Aorta (tissue), 5 donors: ENCODE measurements at regions not wholly inside any gene's neighbourhood (a gene's known extent, or its start where the extent isn't known, plus 50 kb on each side); places are given as distances from the start of the nearest gene placed in this dataset.
"Not testable (repeated sequence)": the region's sequence is repeated elsewhere in the genome, so short reads cannot be mapped to it uniquely, and the experiment has no call there.

Source experiments
- ATAC-seq: fragments of 200-7000 bp; cut with Tn5 transposase; one replicate; pipeline ENCODE4 v1.9.1; 2022; ENCODE audit warnings: moderate library complexity; ENCODE audit not compliant: low FRiP score
- DNase-seq, 2 donors: peaks; one replicate each; pipeline ENCODE4 v3.0.0-alpha.2; 2020
- H3K27ac ChIP-seq, 2 donors: one replicate each; pipeline ENCODE4 v1.5.1; 2013; ENCODE audit warnings: low read length in 2 of 2, mild to moderate bottlenecking in 2 of 2, moderate library complexity in 2 of 2, control low read depth in 1 of 2, inconsistent platforms in 1 of 2, low read depth in 1 of 2
- H3K27me3 ChIP-seq, 2 donors: one replicate each; pipeline ENCODE4 v1.6.1; 2013; ENCODE audit warnings: control low read depth in 1 of 2, low read length in 1 of 2, mild to moderate bottlenecking in 1 of 2, moderate library complexity in 1 of 2; ENCODE audit not compliant: insufficient read depth in 2 of 2, control insufficient read depth in 1 of 2
- H3K36me3 ChIP-seq, 2 donors: one replicate each; pipeline ENCODE4 v1.6.1; 2013; ENCODE audit warnings: control low read depth in 1 of 2, low read length in 1 of 2, mild to moderate bottlenecking in 1 of 2; ENCODE audit not compliant: insufficient read depth in 2 of 2, control insufficient read depth in 1 of 2
- H3K4me1 ChIP-seq, 2 donors: one replicate each; pipeline ENCODE4 v1.6.1; 2013; ENCODE audit warnings: low read length in 2 of 2, control low read depth in 1 of 2, mild to moderate bottlenecking in 1 of 2, moderate library complexity in 1 of 2; ENCODE audit not compliant: insufficient read depth in 2 of 2, control insufficient read depth in 1 of 2
- H3K4me3 ChIP-seq, 2 donors: one replicate each; pipeline ENCODE4 v1.5.1; 2013; ENCODE audit warnings: low read length in 2 of 2, control low read depth in 1 of 2, mild to moderate bottlenecking in 1 of 2
- H3K9me3 ChIP-seq: one replicate; pipeline ENCODE4 v1.6.1; 2013; ENCODE audit warnings: mild to moderate bottlenecking, low read length; ENCODE audit not compliant: control insufficient read depth
- WGBS, 2 donors: extraction: QIAGEN DNeasy Blood & Tissue Kit; methylation state at CpG; one replicate each; pipeline ENCODE4 v1.1.7; 2013; 5-methylcytosine and 5-hydroxymethylcytosine counted together
- intact Hi-C, 2 donors: fragments of 100-400 bp; cut with DNase I; formaldehyde crosslinking; loops; one replicate each; pipeline versions ENCODE4 v1.14.2 to v1.15.0; 2022
- donor health status: healthy with polysubstance abuse.
- donor health status: Bipolar disorder and iron deficiency.
- donor health status: DM: no; HTN: no; CAD: no.
- donor health status: DM: no; HTN: no; CAD: no.
- donor health status: DM: yes; HTN: yes; CAD: no.

DNA sequence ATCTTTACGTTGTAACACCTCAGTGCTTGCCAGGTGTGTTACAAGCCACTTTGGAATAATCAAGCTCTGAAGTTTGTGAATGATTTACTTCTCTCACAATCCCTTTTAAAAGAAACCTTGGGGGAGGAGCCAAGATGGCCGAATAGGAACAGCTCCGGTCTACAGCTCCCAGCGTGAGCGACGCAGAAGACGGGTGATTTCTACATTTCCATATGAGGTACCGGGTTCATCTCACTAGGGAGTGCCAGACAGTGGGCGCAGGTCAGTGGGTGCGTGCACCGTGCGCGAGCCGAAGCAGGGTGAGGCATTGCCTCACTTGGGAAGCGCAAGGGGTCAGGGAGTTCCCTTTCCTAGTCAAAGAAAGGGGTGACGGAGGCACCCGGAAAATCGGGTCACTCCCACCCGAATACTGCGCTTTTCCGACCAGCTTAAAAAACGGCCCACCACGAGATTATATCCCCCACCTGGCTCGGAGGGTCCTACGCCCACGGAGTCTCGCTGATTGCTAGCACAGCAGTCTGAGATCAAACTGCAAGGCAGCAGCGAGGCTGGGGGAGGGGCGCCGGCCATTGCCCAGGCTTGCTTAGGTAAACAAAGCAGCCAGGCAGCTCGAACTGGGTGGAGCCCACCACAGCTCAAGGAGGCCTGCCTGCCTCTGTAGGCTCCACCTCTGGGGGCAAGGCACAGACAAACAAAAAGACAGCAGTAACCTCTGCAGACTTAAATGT lies 118.0 kb upstream of the BCL9 start:
- H3K9me3 ChIP-seq, DNase-seq, intact Hi-C loops, ATAC-seq, H3K4me3 ChIP-seq, H3K4me1 ChIP-seq, H3K36me3 ChIP-seq, H3K27me3 ChIP-seq, H3K27ac ChIP-seq: not testable (repeated sequence)
- WGBS, 2 donors = 72 to 83% methylated on average over 27 to 31 of the region's 31 CpGs

DNA sequence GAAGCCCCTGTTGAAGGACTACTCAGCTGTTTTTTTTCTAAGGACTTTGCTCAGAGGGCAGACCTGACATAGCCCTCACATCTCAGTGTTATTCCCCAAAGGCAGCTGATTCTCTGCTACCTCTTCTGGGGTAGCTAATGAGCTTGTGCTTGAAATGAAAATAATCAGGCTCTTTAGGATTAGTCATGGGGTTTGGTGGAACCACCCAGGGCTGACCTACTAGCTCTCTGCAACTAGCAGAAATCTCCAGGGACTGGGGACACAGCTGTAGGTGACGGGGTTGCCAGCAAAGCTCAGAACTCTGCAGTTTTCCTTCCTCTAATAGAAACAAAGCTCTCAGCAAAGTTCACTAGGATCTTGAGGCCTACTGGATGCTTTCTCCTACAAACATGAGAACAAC lies 106.4 kb upstream of the BCL9 start:
- intact Hi-C loops = no loop called here
- no peak overlapping the region for H3K4me3 ChIP-seq
- WGBS, 2 donors = 55 to 67% methylated on average over 1 of the region's 1 CpG
- no peaks in the 10 kb centered on the region for H3K4me1 ChIP-seq
- H3K27ac ChIP-seq = no peak overlapping the region
- ATAC-seq = no peak
- H3K36me3 ChIP-seq = no peaks in the 10 kb centered on the region
- H3K9me3 ChIP-seq = peaks cover 1% of the 10 kb centered on the region
- H3K27me3 ChIP-seq = no peaks in the 10 kb centered on the region
- no peak for DNase-seq

DNA sequence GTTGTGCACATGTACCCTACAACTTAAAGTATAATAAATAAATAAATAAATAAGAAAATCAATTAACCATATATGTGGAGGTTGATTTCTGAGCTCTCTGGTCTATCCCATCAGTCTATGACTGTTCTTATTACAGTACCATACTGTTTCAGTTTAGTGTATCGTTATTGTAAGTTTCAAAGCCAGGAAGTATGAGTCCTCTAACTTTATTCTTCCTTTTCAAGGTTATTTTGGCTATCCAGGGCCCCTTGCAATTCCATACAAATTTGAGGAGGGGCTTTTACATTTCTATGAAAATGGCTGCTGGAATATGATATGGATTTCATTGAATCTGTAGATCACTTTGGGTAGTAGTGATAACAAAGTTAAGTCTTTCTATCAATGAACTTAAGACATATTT lies 96.9 kb upstream of the BCL9 start:
- intact Hi-C loops = no loop called here
- no peaks in the 10 kb centered on the region for H3K36me3 ChIP-seq
- no peak for ATAC-seq
- H3K27ac ChIP-seq = no peak overlapping the region
- WGBS, 2 donors = 97 to 100% methylated on average over 1 of the region's 1 CpG
- peaks cover 7% of the 10 kb centered on the region for H3K9me3 ChIP-seq
- H3K27me3 ChIP-seq = no peaks in the 10 kb centered on the region
- no peak overlapping the region for H3K4me3 ChIP-seq
- DNase-seq = no peak
- no peaks in the 10 kb centered on the region for H3K4me1 ChIP-seq

DNA sequence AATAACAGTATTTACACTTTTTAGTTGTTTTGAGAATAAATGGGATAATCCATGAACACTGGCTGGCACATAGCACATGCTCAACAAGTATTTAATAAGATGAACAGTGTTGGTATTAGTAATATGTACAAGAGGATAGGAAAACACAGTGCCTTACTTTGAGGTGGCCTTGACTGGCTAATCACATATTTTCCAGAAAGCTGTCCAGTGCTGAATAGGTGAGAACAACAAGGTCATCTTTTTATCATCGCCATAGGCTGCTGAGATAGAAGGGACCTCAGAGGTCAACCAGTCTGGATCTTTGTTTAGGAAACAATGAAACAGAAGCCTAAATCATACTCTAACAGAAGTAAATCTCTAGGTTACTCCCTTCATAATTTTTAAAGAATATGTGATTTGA lies 89.7 kb upstream of the BCL9 start:
- Histone ChIP-seq H3K9me3 (peaks cover 3% of the 10 kb centered on the region), H3K27me3 (no peaks in the 10 kb centered on the region), H3K4me3 (no peak overlapping the region), H3K4me1 (no peaks in the 10 kb centered on the region), H3K36me3 (no peaks in the 10 kb centered on the region), H3K27ac (no peak overlapping the region)
- no peak for ATAC-seq
- 86 to 100% methylated on average over 1 of the region's 1 CpG for WGBS, 2 donors
- intact Hi-C loops = no loop called here
- no peak for DNase-seq

DNA sequence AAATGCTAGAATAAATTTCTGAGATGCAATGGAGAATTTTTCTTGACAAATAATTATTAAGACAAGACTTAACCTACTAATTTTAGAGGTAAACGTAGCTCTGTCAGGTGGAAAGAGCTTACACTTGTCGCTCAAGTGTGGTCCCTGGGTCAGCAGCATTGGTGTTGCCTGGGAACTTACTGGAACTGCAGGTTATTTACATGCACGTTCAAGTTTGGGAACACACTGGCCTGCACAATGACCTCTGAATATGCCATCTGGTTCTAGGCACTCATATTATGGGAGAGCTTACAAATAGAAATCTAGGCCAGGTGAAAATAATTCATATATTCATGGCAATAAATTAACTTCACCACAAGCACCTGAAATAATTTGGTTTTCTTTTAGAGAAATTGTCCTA lies 88.5 kb upstream of the BCL9 start:
- Histone ChIP-seq H3K9me3 (no peaks in the 10 kb centered on the region), H3K4me3 (no peak overlapping the region), H3K36me3 (no peaks in the 10 kb centered on the region), H3K27ac (no peak overlapping the region), H3K27me3 (no peaks in the 10 kb centered on the region), H3K4me1 (no peaks in the 10 kb centered on the region)
- ATAC-seq (no peak), DNase-seq (no peak)
- WGBS, 2 donors = 64 to 67% methylated on average over 3 of the region's 3 CpGs
- intact Hi-C loops = no loop called here

DNA sequence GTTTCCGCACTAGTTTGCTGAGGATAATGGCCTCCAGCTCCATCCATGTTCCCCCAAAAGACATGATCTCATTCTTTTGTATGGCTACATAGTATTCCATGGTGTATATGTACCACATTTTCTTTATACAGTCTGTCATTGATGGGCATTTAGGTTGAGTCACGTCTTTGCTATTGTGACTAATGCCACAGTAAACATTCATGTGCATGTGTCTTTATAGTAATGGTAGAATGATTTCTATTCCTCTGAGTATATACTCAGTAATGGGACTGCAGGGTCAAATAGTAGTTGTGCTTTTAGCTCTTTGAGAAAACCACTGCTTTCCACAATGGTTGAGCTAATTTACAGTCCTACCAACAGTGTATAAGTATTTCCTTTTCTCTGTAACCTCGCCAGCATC lies 78.3 kb upstream of the BCL9 start:
- WGBS, 2 donors = 59 to 71% methylated on average over 3 of the region's 3 CpGs
- Histone ChIP-seq H3K4me3 (no peak overlapping the region), H3K27ac (no peak overlapping the region), H3K4me1 (no peaks in the 10 kb centered on the region), H3K27me3 (peaks cover 0 to 2% of the 10 kb centered on the region in 2 donors), H3K9me3 (peaks cover 2% of the 10 kb centered on the region), H3K36me3 (no peaks in the 10 kb centered on the region)
- ATAC-seq (no peak), DNase-seq (no peak)
- intact Hi-C loops = no loop called here

DNA sequence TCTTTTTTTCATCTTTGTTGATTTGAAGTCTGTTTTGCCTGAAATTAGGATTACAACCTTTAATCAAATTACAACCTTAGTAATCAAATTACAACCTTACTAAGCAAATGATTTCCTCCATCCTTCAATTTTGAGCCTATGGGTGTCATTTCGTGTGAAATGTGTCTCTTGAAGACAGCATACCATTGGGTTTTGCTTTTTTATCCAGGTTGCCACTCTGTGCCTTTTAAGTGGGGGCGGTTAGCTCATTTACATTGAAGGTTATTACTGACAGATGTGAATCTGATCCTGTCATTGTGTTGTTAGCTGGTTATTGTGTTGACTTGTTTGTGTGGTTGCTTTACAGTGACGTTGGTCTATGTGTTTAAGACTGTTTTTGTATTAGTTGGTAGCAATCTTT lies 74.8 kb upstream of the BCL9 start:
- Histone ChIP-seq H3K27ac (no peak overlapping the region), H3K4me3 (no peak overlapping the region), H3K9me3 (peaks cover 2% of the 10 kb centered on the region), H3K27me3 (peaks cover 0 to 2% of the 10 kb centered on the region in 2 donors), H3K36me3 (no peaks in the 10 kb centered on the region), H3K4me1 (no peaks in the 10 kb centered on the region)
- ATAC-seq (no peak), DNase-seq (no peak)
- WGBS, 2 donors = 42 to 46% methylated on average over 3 of the region's 3 CpGs
- intact Hi-C loops = no loop called here

DNA sequence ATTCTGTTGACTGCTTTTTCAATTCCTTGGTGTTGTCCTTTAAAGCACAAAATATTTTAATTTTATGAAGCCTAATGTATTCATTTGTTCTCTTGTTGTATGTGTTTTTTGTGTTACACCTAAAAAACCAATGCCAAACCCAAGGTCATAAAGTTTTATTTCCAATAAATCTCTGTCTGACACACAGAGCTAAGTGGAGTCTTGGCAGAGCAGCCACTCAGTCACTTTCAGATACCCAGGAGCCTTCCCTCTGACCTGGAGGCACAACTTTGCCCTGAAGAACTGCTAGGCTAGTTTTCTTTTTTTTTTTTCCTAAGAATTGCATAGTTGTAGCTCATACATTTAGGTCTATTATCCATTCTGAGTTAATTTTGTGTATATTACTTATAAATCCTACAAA lies 71.2 kb upstream of the BCL9 start:
- no peak for ATAC-seq
- no peak for DNase-seq
- Histone ChIP-seq H3K9me3 (peaks cover 2% of the 10 kb centered on the region), H3K27me3 (peaks cover 0 to 2% of the 10 kb centered on the region in 2 donors), H3K27ac (no peak overlapping the region), H3K36me3 (no peaks in the 10 kb centered on the region), H3K4me1 (no peaks in the 10 kb centered on the region), H3K4me3 (no peak overlapping the region)
- intact Hi-C loops = no loop called here

DNA sequence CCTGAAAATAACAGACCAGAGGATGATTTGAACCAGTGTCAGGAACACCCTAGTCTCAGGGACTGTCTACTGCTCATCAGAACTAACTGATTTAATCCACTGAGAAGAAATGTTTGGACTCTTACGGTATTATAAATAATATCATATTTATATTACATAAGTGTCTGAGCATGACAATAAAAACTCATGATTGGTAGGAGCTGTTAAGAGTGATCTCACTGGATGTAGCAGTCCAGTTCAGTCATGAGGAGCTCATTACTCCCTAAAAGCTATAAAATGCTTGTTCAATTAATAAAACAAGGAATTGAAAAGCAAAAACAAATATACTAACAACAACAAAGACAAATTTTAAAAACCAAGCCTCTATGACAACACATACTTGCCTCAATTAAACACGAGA lies 68.8 kb upstream of the BCL9 start:
- Histone ChIP-seq H3K4me1 (no peaks in the 10 kb centered on the region), H3K27ac (no peak overlapping the region), H3K27me3 (no peaks in the 10 kb centered on the region), H3K36me3 (no peaks in the 10 kb centered on the region), H3K4me3 (no peak overlapping the region), H3K9me3 (no peaks in the 10 kb centered on the region)
- WGBS, 2 donors = 25 to 49% methylated on average over 2 of the region's 2 CpGs
- ATAC-seq (no peak), DNase-seq (no peak)
- intact Hi-C loops = no loop called here
